Stimulated activated CD4-positive, alpha-beta T cell treated with anti-CD3 and anti-CD28 coated beads, Interleukin-1b, Interleukin-23, amount 100 ng/mL, for 48 hours (primary cell): ENCODE measurements at regions not wholly inside any gene's neighbourhood (a gene's known extent, or its start where the extent isn't known, plus 50 kb on each side); places are given as distances from the start of the nearest gene placed in this dataset.

Source experiments
- DNase-seq: peaks from one replicate; pipeline ENCODE4 v3.0.0-alpha.2; 2020

- no peak for DNase-seq
Measured at GRCh38 chr4:66923081-66923865, 622.0 kb downstream of the CENPC start.

GRCh38 chr4:66921433-66921832 is 623.9 kb downstream of the CENPC start:
- DNase-seq = no peak

- DNase-seq = no peak
Measured at GRCh38 chr4:66920514-66920913, 624.8 kb downstream of the CENPC start.

GRCh38 chr4:66911880-66912279 is 633.4 kb downstream of the CENPC start:
- DNase-seq = no peak

- no peak for DNase-seq
Measured at GRCh38 chr4:66906314-66906713, 639.0 kb downstream of the CENPC start.

- DNase-seq = no peak
Measured at GRCh38 chr4:66899422-66900065, 645.8 kb downstream of the CENPC start.

GRCh38 chr4:66893807-66894206 is 651.5 kb downstream of the CENPC start:
- DNase-seq = no peak

GRCh38 chr4:66887061-66887460 is 658.2 kb downstream of the CENPC start:
- no peak for DNase-seq

GRCh38 chr4:66885501-66886165 is 659.7 kb downstream of the CENPC start:
- no peak for DNase-seq

- DNase-seq = no peak
Measured at GRCh38 chr4:66876946-66877345, 668.4 kb downstream of the CENPC start.

GRCh38 chr4:66872661-66873060 is 672.6 kb downstream of the CENPC start:
- DNase-seq = no peak

- DNase-seq = no peak
Measured at GRCh38 chr4:66863481-66863880, 681.8 kb downstream of the CENPC start.

- no peak for DNase-seq
Measured at GRCh38 chr4:66855956-66856355, 689.3 kb downstream of the CENPC start.

- no peak for DNase-seq
Measured at GRCh38 chr4:66853845-66854244, 691.5 kb downstream of the CENPC start.

GRCh38 chr4:66852843-66853242 is 692.5 kb downstream of the CENPC start:
- no peak for DNase-seq

GRCh38 chr4:66849596-66849995 is 695.7 kb downstream of the CENPC start:
- no peak for DNase-seq

- DNase-seq = no peak
Measured at GRCh38 chr4:66842724-66843088, 702.6 kb downstream of the CENPC start.

GRCh38 chr4:66842026-66842723 is 703.1 kb downstream of the CENPC start:
- no peak for DNase-seq

- no peak for DNase-seq
Measured at GRCh38 chr4:66840178-66840577, 705.1 kb downstream of the CENPC start.

- no peak for DNase-seq
Measured at GRCh38 chr4:66837279-66837922, 707.9 kb downstream of the CENPC start.

- no peak for DNase-seq
Measured at GRCh38 chr4:66829310-66829709, 716.0 kb downstream of the CENPC start.

- DNase-seq = no peak
Measured at GRCh38 chr4:66820681-66821080, 724.6 kb downstream of the CENPC start.

- DNase-seq = no peak
Measured at GRCh38 chr4:66814277-66814676, 731.0 kb downstream of the CENPC start.
